ENCODE measurements at regions not wholly inside any gene's neighbourhood (a gene's known extent, or its start where the extent isn't known, plus 50 kb on each side); places are given as distances from the start of the nearest gene placed in this dataset.

DNA sequence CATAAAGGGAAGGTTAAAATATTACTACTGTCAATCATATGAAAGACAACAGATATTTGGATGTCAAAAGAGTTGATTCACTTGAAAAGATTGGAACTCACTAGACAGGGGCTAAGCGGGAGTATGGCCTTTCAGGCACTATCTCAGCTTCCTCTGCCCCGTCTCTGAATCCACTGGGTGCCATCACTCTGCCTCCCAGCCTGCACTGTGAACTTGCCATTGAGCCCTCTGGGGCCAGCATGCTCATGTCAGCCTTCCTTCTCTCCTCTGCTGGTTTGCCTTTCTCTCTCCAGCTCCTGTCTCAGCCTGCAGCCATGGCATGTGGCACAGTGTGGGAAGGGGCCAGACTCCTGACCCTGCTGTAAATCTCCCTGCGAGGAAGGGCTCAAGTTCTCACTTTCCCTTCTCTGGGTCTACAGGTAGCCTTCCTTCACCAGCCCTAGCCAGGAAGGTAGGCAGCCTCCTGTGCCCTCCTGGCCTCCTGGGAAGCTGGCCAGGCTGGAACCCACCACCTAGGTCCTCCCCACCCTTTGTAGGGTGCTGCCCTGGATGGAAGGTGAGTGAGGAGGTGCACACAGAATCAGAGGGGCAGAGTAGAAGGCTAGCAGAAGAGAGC lies 54.0 kb upstream of the SLCO2A1 start:
- no peak for DNase-seq (ENCODE audit: low spot score)
- Mint-ChIP-seq H3K27me3 (ENCODE audit: low read depth) (no peaks in the 10 kb centered on the region), H3K4me3 (ENCODE audit: unreplicated experiment) (no peak overlapping the region), H3K36me3 (ENCODE audit: low read depth) (peaks cover 9% of the 10 kb centered on the region), H3K27ac (ENCODE audit: unreplicated experiment) (no peak overlapping the region), H3K9me3 (ENCODE audit: low read depth) (peaks cover 27% of the 10 kb centered on the region), H3K4me1 (ENCODE audit: low read depth) (no peaks in the 10 kb centered on the region)
- TF ChIP-seq, protein P1, sequence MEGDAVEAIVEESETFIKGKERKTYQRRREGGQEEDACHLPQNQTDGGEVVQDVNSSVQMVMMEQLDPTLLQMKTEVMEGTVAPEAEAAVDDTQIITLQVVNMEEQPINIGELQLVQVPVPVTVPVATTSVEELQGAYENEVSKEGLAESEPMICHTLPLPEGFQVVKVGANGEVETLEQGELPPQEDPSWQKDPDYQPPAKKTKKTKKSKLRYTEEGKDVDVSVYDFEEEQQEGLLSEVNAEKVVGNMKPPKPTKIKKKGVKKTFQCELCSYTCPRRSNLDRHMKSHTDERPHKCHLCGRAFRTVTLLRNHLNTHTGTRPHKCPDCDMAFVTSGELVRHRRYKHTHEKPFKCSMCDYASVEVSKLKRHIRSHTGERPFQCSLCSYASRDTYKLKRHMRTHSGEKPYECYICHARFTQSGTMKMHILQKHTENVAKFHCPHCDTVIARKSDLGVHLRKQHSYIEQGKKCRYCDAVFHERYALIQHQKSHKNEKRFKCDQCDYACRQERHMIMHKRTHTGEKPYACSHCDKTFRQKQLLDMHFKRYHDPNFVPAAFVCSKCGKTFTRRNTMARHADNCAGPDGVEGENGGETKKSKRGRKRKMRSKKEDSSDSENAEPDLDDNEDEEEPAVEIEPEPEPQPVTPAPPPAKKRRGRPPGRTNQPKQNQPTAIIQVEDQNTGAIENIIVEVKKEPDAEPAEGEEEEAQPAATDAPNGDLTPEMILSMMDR (IDR thresholded peaks at IDR 0.05), result no peak

DNA sequence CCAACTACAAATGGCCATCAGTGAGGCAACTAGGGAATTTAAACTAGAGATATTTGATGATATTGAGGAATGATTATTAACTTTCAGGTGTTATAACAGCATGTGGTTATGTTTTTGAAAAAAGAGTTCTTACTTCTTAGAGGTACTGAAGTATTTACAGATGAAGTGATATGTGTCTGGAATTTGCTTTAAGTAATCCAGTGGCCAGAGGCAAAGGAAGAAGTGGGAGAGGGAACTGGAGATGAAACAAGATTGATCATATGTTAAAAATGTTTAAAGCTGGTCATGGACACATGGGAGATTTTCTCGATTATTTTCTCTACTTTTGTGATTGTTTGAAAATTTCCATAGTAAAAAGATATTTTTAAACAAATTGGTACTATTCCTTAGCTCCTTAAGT lies 53.3 kb upstream of the SLCO2A1 start:
- DNase-seq (ENCODE audit: low spot score), result no peak
- H3K36me3 Mint-ChIP-seq (ENCODE audit: low read depth), result peaks cover 8% of the 10 kb centered on the region
- TF ChIP-seq, protein P1 (IDR thresholded peaks at IDR 0.05), result no peak
- peaks cover 21% of the 10 kb centered on the region for H3K9me3 Mint-ChIP-seq (ENCODE audit: low read depth)
- no peak overlapping the region for H3K27ac Mint-ChIP-seq (ENCODE audit: unreplicated experiment)
- H3K4me3 Mint-ChIP-seq (ENCODE audit: unreplicated experiment), result no peak overlapping the region
- H3K27me3 Mint-ChIP-seq (ENCODE audit: low read depth), result no peaks in the 10 kb centered on the region
- H3K4me1 Mint-ChIP-seq (ENCODE audit: low read depth), result no peaks in the 10 kb centered on the region

DNA sequence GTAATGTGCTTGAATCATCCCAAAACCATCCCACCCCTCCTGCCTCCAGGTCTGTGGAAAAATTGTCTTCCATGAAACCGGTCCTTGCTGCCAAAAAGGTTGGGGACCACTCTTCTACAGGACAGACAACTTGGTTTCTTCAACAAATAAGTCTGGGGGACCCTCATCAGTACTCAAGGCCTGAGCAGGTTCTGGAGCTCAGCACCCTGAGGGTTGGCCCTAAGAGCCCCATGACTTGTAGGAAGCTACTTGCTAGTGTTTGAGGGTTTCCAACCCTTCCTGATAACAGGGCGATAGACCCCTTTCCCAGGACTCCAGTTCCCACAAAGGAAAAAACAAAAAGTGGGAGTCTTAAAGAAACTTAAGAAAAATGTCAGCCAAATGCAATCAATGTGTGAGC lies 52.9 kb upstream of the SLCO2A1 start:
- Mint-ChIP-seq H3K4me1 (ENCODE audit: low read depth) (no peaks in the 10 kb centered on the region), H3K36me3 (ENCODE audit: low read depth) (peaks cover 8% of the 10 kb centered on the region), H3K27me3 (ENCODE audit: low read depth) (no peaks in the 10 kb centered on the region), H3K27ac (ENCODE audit: unreplicated experiment) (no peak overlapping the region), H3K4me3 (ENCODE audit: unreplicated experiment) (no peak overlapping the region), H3K9me3 (ENCODE audit: low read depth) (peaks cover 20% of the 10 kb centered on the region)
- TF ChIP-seq, protein P1 (IDR thresholded peaks at IDR 0.05), result no peak
- no peak for DNase-seq (ENCODE audit: low spot score)

DNA sequence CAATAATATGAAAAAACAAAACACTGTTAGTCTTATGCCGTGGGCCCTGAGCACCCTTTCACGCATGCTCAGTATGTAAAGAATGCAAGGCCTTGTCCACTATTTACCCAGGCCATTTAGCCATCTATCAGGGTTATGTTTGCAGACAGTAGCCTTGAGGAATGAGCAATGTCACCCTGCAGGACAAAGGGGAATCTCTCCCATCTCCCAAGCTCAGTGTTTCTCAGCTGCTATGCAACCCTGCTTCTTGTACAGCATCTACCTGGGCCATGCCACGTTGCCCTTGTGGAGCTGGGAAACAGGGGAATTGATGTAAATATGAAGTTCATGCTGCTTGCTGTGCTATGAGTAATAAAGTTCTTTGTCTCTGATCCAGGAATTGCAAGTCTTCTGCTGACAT lies 51.5 kb upstream of the SLCO2A1 start:
- peaks cover 20% of the 10 kb centered on the region for H3K9me3 Mint-ChIP-seq (ENCODE audit: low read depth)
- no peak overlapping the region for H3K4me3 Mint-ChIP-seq (ENCODE audit: unreplicated experiment)
- H3K4me1 Mint-ChIP-seq (ENCODE audit: low read depth), result no peaks in the 10 kb centered on the region
- H3K36me3 Mint-ChIP-seq (ENCODE audit: low read depth), result peaks cover 8% of the 10 kb centered on the region
- TF ChIP-seq, protein P1 (IDR thresholded peaks at IDR 0.05), result no peak
- no peak overlapping the region for H3K27ac Mint-ChIP-seq (ENCODE audit: unreplicated experiment)
- no peaks in the 10 kb centered on the region for H3K27me3 Mint-ChIP-seq (ENCODE audit: low read depth)
- no peak for DNase-seq (ENCODE audit: low spot score)

DNA sequence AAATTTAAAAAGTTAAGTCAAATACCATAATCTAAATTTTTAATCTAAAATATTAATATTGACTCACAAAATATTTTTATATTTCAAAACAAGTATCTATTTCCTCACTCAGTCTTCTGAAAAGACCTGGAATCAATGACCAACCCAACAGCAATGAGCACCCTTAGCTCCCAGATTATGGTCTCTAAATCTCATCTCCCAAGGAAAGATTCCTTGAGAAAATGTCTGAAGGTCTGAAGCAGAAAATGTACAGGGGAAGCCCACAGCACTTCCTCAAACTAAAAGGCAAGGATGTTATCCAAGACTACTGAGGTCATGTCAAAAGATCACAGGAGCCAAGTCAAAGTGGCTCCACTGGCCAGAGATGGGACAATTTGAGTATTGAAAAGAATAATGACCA lies 51.0 kb upstream of the SLCO2A1 start:
- Mint-ChIP-seq H3K9me3 (ENCODE audit: low read depth) (peaks cover 20% of the 10 kb centered on the region), H3K27me3 (ENCODE audit: low read depth) (no peaks in the 10 kb centered on the region), H3K27ac (ENCODE audit: unreplicated experiment) (no peak overlapping the region), H3K4me3 (ENCODE audit: unreplicated experiment) (no peak overlapping the region), H3K36me3 (ENCODE audit: low read depth) (peaks cover 8% of the 10 kb centered on the region), H3K4me1 (ENCODE audit: low read depth) (no peaks in the 10 kb centered on the region)
- TF ChIP-seq, protein P1 (IDR thresholded peaks at IDR 0.05), result no peak
- DNase-seq (ENCODE audit: low spot score), result no peak
